Adipose tissue (tissue), 3 donors: ENCODE measurements at regions not wholly inside any gene's neighbourhood (a gene's known extent, or its start where the extent isn't known, plus 50 kb on each side); places are given as distances from the start of the nearest gene placed in this dataset.
A peak's percentile ranks its signal among the peaks of the same experiment; 100 is the strongest.
"Not testable (repeated sequence)": the region's sequence is repeated elsewhere in the genome, so short reads cannot be mapped to it uniquely, and the experiment has no call there.

Experiments
- H3K27ac ChIP-seq: one replicate; pipeline ENCODE4 v1.5.1; 2013; ENCODE audit warnings: low read depth, low read length
- WGBS, 3 donors: extraction: QIAGEN DNeasy Blood & Tissue Kit; methylation state at CpG; one replicate each; pipeline ENCODE4 v1.1.7; 2013; 5-methylcytosine and 5-hydroxymethylcytosine counted together
- donor health status: healthy with polysubstance abuse.
- donor health status: Bipolar disorder and iron deficiency.
- donor health status: healthy.

GRCh38 chr15:69703532-69704187 is 251.0 kb downstream of the RPLP1 start:
- 57 to 77% (median 63%) methylated on average over 9 of the region's 9 CpGs for WGBS, 3 donors
- H3K27ac ChIP-seq, result no peak overlapping the region

- 73 to 88% (median 76%) methylated on average over 3 of the region's 3 CpGs for WGBS, 3 donors
- no peak overlapping the region for H3K27ac ChIP-seq
Measured at GRCh38 chr15:69704229-69704628, 251.6 kb downstream of the RPLP1 start.

GRCh38 chr15:69704700-69705099 is 252.1 kb downstream of the RPLP1 start:
- H3K27ac ChIP-seq, result no peak overlapping the region
- WGBS, 3 donors, result 92 to 95% (median 93%) methylated on average over 4 of the region's 4 CpGs

- no peak overlapping the region for H3K27ac ChIP-seq
- WGBS, 3 donors, result 74 to 85% (median 76%) methylated on average over 3 of the region's 3 CpGs
Measured at GRCh38 chr15:69706353-69707097, 253.9 kb downstream of the RPLP1 start.

GRCh38 chr15:69707241-69707640 is 254.6 kb downstream of the RPLP1 start:
- WGBS, 3 donors, result 86 to 98% (median 98%) methylated on average over 4 of the region's 4 CpGs
- H3K27ac ChIP-seq, result not testable (repeated sequence)

GRCh38 chr15:69708436-69709122 is 256.0 kb downstream of the RPLP1 start:
- 82 to 90% (median 88%) methylated on average over 3 of the region's 3 CpGs for WGBS, 3 donors
- H3K27ac ChIP-seq, result not testable (repeated sequence)

- no peak overlapping the region for H3K27ac ChIP-seq
- 69 to 100% (median 77%) methylated on average over 2 of the region's 2 CpGs for WGBS, 3 donors
Measured at GRCh38 chr15:69712991-69713390, 260.4 kb downstream of the RPLP1 start.

- WGBS, 3 donors, result 63 to 73% (median 70%) methylated on average over 9 of the region's 9 CpGs
- H3K27ac ChIP-seq, result no peak overlapping the region
Measured at GRCh38 chr15:69713726-69714559, 261.3 kb downstream of the RPLP1 start.

GRCh38 chr15:69715210-69715609 is 262.6 kb downstream of the RPLP1 start:
- H3K27ac ChIP-seq, result no peak overlapping the region
- WGBS, 3 donors, result 47 to 100% (median 75%) methylated on average over 2 of the region's 2 CpGs

GRCh38 chr15:69718436-69718835 is 265.8 kb downstream of the RPLP1 start:
- WGBS, 3 donors, result 69 to 95% (median 77%) methylated on average over 2 of the region's 2 CpGs
- no peak overlapping the region for H3K27ac ChIP-seq

- no peak overlapping the region for H3K27ac ChIP-seq
- WGBS, 3 donors, result 36 to 79% (median 54%) methylated on average over 4 of the region's 4 CpGs
Measured at GRCh38 chr15:69718916-69719315, 266.3 kb downstream of the RPLP1 start.

GRCh38 chr15:69719527-69720240 is 267.1 kb downstream of the RPLP1 start:
- H3K27ac ChIP-seq, result no peak overlapping the region
- WGBS, 3 donors, result 46 to 80% (median 62%) methylated on average over 4 of the region's 4 CpGs

- H3K27ac ChIP-seq, result no peak overlapping the region
- 74 to 96% (median 85%) methylated on average over 3 of the region's 3 CpGs for WGBS, 3 donors
Measured at GRCh38 chr15:69720536-69720935, 267.9 kb downstream of the RPLP1 start.

- no peak overlapping the region for H3K27ac ChIP-seq
- 60 to 88% (median 62%) methylated on average over 5 of the region's 5 CpGs for WGBS, 3 donors
Measured at GRCh38 chr15:69722924-69723323, 270.3 kb downstream of the RPLP1 start.

GRCh38 chr15:69723404-69724096 is 270.9 kb downstream of the RPLP1 start:
- 66 to 75% (median 71%) methylated on average over 7 of the region's 7 CpGs for WGBS, 3 donors
- no peak overlapping the region for H3K27ac ChIP-seq

GRCh38 chr15:69724333-69724732 is 271.7 kb downstream of the RPLP1 start:
- H3K27ac ChIP-seq, result no peak overlapping the region
- 92 to 96% (median 93%) methylated on average over 3 of the region's 3 CpGs for WGBS, 3 donors

- 79 to 84% (median 79%) methylated on average over 4 of the region's 4 CpGs for WGBS, 3 donors
- H3K27ac ChIP-seq, result peak overlapping the region; percentile 25
Measured at GRCh38 chr15:69725275-69725674, 272.7 kb downstream of the RPLP1 start.
